NCI-H1694 treated with DMSO at 0.1 percent for 48 hours (cell line): ENCODE measurements at regions not wholly inside any gene's neighbourhood (a gene's known extent, or its start where the extent isn't known, plus 50 kb on each side); places are given as distances from the start of the nearest gene placed in this dataset.

Experiments
- DNase-seq: peaks from one replicate; lab custom pipeline; 2025; lab: John Stamatoyannopoulos, UW

DNA sequence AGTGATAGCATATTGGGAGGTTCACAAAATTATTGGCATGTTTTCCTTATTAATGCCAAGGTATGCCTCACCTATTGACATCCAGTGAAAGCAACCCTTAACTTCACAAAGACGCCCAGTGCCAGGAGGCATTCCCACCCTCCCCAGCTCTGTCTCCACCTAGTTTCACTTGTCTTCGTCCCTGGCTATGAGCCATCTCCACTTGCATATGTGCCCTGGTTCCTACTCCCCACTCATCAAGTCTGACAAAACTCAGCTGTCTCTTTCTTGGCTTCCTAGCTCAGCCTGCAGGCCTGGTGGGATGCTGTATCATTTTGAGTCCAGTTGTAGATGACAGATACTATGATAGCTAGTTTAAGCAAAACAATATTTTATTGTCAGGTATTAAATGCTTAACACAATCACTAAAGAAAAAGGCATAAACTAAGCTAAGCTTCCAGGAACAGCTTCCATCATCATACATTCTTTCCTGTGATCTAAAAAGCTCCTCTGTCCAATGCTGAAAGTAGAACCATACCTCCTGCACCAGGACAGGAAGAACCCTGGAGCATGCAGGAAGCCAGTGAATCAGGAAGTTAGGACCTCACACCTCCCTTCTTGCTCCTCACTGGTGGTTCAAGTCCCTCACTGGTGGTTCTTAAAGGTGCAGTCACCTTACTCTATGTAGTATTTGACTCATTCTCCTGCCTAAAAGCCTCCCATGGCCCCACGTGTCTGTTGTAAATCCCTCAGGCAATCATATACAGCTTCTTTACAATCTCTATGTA is 410.3 kb upstream of the RASGEF1B start:
- DNase-seq: no peak

DNA sequence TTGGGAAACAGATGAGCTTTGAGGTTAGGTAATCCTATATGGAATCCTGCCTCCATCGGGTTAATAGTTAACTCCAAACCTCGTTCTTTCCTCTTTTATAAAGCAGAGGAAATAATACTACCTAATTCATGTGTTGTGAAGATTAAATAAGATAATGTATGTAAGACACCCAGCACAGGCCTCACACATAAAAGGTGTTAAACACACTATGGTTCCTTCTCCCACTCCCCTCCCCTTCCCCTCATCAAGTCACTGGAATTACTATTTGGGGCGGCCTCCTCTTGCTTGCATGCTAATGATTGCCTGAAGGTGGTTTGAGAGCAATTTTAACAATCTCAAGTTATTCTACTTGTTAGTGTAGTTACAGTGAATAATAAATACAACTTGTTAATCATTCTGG is 404.4 kb upstream of the RASGEF1B start:
- no peak for DNase-seq

DNA sequence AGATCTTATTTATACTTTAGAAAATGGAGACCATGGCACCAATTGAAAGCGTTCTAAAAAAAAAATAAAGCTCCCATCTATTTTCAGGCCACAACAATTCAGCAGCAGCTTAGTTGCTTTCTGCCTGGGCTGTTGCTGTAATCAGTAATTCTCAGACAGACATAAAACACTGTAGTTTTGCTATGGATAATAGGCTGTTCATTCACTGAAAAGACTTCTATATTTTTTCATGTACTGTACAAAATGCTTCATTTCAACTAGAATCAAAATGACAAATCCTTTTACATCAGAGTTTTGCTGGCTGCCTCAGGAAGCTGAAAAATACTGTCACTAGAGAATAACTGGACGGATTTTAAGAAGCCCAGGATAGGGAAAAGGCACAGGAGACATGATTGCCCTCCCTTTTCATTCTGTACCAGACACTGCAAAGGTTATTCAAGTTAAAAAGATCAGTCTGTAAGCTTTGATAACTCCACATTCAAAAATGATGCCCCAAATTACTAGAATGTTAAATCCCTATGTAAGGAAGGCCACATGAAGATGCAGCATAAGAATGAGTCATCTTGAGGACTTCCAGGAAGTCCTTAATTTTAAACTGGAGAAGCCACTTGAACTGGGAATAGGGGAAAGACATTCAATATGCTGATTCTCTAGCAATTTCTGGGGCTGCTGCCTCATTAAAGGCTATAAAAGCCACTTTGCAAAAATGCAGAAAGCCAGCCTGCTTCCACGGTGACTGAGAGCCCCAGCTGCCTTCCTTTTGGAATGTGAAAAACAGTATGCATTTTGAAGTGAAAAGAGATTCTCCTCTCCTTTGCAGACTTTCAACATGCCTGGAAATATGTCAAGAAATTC is 403.2 kb upstream of the RASGEF1B start:
- DNase-seq: no peak

DNA sequence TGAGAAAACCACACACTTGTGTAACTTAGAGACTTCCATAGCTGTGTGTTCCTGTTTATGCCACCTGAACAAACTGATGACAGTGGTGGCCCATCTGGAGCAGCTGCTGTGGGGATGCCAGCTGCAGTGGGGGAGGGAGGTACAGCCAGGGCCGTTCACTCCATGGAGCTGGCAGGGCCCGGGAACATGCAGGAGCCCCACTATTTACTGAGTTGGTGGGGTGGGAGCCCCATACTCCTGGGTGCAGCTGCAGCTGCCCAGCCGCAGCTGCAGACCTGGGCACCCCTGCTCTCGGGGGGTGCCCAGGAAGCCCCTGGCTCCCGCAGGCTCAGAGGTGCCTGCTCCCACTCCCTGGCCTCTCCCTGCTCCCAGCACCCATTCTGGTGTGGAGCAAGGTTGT is 398.6 kb upstream of the RASGEF1B start:
- DNase-seq: no peak

DNA sequence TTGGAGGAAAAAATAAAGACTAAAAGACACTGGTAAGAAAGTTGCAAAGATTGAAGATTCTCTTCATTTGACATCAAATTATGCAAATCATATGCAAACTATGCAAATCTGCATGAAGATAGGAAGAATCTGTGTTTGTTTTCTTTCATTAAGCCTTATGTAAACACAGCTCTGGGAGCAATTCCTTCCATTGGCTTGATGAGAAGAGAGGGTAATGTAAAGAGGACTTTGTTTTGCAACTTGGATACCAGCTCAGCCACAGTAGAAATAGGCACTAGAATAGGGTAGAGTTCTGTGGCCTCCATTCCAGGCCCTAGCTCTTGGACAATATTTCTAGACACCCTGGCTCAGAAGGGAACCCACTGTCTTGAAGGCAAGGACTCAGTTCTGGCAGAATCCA is 388.4 kb upstream of the RASGEF1B start:
- DNase-seq: no peak

DNA sequence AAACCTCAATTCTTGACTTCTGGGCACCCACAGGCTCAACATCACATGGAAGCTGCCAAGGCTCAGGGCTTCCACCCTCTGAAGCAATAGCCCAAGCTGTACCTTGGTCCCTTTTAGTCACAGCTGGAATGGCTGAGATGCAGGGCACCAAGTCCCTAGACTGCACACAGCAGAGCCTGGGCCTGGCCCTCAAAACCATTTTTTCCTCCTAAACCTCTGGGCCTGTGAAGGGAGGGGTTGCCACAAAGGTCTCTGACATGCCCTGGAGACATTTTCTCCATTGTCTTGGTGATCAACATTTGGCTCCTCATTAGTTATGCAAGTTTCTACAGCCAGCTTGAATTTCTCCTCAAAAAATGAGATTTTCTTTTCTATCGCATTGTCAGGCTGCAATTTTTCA is 382.7 kb upstream of the RASGEF1B start:
- DNase-seq: no peak

DNA sequence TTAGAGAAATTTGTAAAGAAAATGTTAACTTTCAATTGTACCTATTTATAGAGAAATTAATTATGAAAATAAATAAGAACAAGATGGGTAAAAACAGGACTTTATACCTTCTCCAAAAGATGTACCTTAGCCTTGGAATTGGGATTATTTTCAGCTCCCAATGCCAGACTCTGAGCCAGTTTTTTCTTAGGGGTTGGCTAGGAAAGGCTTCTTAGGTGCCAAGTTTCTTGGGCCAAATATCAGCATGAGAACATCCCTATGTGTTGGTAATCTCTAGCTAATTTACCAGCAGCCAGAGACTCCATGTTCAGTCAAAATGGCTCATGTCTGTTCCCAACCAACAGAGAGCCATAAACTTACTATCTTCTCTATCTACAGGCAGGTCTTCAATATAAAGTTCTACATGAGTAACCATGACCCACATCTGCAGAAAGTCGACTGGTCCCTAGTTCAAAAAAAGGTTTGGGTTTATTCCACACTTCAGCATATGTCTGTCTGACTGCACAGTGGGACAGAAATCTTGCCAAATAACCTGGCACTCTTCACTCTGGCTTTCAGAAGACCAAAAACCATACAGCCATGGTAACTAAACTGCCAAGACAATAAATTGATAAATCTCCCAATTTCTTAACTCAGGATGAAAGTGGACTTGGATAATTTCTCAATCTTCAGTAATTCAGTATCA is 380.5 kb upstream of the RASGEF1B start:
- DNase-seq: no peak

DNA sequence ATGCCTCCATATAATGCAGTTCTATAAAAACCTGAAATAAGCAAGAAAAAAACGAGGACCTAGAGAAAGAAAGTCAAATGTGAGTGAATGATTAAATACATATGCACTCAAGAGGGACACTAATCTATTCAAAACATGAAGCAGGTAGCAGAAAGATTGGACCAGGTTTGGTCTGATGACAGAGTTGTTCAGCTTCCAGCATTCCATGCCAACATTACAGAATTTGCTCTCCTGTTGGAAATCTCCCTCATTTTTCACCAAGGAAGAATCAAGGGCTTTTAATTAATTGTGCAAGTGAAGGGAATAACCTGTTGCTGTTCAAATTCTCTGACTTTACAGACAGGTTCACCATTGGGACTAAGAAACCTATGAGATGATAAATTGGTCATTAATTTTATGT is 379.0 kb upstream of the RASGEF1B start:
- DNase-seq: no peak

DNA sequence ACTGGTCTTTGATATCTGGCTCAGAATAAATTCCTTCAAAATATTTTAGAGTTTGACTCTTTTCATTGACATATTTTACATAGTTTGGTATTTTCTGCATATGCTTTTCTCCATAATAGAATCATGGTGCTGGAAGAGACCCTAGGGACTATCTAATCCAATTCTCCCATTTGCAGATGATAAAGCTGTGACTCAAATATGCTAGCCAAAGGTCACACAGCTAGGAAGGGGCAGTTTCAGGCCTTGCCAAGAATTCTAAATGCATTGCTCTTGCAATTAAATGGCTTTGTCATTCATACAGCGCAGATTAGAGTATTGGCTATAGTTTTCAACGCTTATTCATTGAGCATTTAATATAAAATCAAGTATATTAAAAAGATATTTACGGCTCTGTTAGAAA is 374.1 kb upstream of the RASGEF1B start:
- DNase-seq: no peak

DNA sequence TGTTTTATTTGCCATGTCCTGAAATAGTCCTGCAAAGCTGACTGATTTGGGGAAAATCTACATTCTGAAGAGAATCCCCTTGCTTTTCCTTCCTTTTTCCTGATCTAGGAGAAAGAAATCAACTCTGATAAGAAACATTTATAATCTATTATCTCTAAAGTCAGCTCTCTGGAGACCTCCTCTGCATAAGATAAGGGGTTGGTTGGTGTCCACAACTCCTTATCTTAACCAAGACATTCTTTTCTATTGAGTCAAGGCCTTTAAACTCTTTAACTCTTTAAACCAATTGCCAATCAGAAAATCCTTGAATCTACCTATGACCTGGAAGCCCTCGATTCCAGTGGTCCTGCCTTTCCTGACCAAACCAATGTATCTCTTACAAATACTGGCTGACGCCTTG is 373.6 kb upstream of the RASGEF1B start:
- no peak for DNase-seq

DNA sequence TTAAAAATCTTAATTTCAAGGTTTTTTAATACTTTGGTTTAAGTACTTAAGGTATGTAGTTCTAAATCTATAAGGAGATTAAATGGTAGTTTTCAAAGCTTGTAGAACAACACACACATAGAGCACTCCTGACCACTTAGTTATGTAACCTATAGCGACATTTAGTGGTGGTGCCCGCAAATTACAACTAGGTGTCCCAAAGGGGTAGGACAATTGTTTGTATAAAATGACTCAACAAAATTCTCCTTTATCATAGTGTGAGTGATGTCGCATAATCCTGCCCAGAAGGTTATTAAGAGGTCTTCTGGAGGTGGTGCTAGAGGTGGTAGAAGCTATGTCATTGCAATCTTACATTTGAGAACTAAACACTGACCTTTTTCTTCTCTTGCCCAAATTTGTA is 373.0 kb upstream of the RASGEF1B start:
- DNase-seq: peak; percentile 68

DNA sequence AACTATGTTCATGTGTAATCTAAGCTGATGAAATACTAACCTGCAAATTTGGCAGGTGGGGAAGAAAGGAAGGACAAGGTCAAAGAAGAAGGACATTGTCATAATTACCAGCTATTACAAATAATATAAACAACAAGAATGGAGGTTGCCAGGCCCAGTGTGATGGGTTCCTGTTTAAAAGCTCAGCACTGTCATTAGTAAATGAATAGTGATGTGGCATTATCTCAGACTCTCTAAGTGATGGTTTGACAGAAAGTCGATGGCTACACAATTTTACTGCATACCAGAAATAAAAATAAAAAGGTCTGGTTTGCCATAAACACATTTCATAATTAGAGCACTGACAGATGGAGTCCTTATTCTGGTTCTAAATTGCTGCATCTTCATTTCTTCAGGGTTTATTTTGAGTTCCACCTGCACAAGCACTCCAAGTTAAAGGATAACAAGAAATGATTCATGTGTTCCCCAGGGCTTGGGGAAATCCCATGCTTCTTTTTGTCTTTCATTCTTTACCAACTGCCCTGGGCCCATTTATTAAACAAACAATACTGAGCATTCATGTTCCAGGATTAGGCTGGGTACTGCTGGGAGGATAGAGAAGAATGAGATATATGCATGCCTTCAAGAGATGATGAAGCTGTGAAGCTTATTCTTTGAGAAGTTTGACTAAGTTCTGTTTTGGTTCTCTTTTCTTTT is 367.8 kb upstream of the RASGEF1B start:
- no peak for DNase-seq

DNA sequence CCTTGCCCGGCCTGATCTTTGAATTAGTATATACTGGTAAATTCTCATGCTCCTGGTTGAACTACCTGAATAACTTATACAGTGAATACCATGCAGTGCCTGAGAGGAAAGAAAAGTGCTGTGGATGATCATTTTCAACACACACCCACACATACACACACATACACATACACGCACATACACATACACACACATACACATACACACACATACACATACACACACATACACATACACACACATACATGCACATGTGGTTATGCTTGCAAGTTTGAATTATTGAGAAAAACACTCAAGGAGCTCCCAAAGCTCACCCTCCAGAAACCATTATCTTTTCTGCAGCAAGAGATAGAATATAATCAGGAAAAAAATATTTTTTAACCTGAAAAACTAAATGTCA is 366.9 kb upstream of the RASGEF1B start:
- no peak for DNase-seq

DNA sequence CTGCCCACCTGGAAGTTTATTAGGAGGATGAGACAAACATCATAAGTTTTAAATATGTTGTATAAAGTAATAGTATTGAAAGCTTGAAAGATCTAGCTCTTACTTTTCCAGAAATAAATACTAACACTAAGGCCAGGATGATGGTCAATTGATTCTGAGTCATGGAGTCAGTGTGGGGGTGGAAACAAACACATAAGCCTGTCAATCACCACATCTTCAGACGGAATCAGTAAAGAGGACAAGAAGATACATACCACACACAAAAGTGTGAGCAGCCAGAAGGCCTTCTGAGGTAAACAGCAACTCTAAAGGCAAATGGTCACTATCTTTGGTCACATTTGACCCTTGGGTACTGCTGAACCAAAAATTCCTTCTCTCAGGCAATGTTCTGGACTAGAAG is 365.0 kb upstream of the RASGEF1B start:
- no peak for DNase-seq

DNA sequence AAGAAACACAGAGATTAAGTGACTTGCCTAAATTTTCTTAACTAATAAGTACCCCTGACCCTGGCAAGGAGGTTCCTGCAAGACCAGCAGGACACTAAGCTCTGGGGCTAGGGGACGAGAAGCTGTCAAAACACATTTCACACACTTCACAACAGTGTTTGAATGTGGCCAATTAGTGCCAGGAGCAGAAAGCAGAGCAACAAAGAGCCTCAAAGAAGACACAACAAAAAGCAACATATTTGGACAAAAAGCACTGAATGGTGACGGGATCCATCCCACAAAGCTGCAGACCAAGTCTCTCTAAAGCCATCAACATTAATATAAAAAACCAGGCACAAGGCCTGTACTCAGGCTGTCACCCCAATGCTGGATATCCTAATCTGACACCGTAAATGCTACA is 361.9 kb upstream of the RASGEF1B start:
- no peak for DNase-seq

DNA sequence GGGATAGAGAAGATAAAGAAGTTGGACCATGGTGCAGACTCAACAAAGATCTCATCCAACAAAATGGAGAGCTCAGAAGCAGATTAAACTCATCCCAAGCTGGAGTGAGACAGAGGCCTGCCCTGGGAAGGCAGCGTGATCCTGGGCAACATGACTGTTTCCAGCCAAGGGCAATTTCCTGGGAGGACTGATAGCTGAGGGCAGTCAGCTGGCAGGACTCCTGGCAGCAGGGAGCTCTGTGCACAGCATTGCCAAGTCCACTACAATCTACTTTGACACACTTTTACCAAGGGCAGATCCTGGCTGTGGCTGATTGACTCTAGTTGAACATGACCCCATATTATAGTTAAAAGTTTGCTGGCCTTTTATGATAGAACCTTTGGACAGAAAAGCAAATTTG is 357.3 kb upstream of the RASGEF1B start:
- no peak for DNase-seq

DNA sequence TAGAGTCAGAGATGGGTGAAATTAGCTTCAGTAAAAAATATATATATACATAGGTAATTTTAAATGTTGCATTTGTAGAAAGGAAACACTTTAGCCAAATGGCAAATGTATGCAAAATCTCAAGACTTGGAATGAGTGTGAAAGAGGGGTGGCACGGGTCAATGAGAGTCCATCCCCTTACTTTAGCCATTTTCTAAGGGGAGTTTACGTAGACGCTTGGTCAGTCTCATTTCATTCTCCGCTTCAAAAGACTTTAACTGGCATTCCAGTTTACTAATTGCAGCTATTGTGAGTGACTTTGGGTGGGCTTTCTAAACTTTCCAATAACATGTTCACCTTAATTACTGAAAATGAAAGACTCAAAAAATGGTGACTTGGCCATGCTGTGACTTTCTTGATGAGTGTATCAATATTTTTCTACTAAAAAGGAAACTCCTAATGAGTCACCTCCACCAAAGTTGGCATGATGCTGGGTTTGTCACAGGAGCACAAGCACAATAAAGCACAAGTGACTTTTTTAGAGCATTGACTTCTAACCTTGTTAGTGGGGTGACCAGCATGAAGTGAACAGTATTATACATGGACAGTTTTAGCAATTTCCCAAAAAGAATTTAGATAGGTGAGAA is 356.0 kb upstream of the RASGEF1B start:
- DNase-seq: no peak

DNA sequence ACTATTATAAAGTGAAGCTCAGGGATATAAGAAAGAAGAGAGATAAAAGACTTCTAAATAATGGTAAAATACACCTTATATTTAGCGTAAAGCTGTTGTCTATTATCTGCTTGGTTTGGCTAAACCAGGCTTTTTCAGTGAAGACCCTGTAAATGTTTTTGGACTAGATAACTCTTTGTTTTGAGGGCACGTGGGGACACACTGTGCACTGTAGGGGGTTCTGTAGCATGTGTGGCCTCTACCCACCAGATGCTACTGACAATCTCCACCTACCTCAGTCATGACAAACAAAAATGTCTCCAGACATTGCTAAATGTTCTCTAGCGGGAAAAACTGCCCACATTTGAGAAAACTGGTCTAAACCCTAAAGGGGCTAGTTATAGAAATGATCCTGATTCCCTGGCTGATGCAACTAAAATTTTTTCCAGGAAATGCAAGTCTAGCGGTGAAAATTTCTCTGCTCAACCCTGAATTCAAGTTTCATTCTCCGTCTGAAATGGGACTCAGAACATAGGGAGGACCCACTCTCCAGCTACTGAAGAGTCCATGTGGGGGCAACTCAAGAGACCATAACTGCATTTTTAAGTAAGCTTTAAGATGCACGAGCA is 355.2 kb upstream of the RASGEF1B start:
- DNase-seq: no peak

DNA sequence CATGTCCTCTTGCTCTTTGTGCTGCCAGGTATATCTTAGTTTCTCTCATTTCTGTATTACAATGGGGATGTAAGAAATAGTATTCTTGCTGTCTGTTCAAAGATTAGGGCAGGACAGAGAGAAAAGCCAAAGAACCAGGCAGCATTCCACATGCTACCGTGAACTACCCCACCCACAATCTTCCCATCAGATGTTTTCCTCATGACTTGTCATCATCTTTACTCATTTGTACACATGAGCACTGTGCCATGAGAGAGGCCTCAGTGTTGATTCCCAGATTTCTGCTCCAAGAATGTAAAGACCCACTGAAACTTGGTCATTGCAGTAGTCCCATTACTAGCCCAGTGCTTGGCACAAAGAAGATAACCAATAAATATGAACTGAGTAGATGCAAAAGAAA is 354.6 kb upstream of the RASGEF1B start:
- DNase-seq: no peak

DNA sequence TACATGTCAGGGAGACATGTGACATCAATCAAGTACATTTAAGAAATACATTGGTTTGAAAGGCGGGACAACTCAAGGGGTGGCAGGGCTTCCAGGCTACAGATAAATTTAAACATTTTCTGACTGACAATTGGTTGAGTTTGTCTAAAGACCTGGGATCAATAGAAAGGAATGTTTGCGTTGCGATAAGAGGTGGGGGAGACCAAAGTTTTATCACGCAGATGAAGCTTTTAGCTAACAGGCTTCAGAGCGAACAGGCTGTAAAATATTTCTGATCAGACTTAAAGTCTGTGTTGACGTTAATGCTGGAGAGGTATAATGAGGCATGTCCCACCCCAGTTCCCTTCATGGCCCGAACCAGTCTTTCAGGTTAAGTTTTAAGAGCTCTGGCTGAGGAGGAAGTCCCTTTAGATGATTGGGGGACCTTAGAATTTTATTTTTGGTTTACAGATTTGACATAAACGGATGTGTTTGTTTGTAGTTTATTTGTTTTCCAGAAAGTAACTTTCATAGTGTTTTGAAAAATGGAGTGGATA is 346.7 kb upstream of the RASGEF1B start:
- DNase-seq: no peak
